ENCODE measurements at regions not wholly inside any gene's neighbourhood (a gene's known extent, or its start where the extent isn't known, plus 50 kb on each side); places are given as distances from the start of the nearest gene placed in this dataset.

GRCh38 chr9:7944572-7944971, 145.0 kb upstream of the DMAC1 start:
- no peak for TF ChIP-seq CTCF (IDR thresholded peaks at IDR 0.05)
- no peak for TF ChIP-seq POLR2AphosphoS5 (IDR thresholded peaks at IDR 0.05)
- no peak for TF ChIP-seq POLR2A (IDR thresholded peaks at IDR 0.05)
